ENCODE measurements at regions not wholly inside any gene's neighbourhood (a gene's known extent, or its start where the extent isn't known, plus 50 kb on each side); places are given as distances from the start of the nearest gene placed in this dataset.

GRCh38 chr14:83559721-83560120 is 1970.2 kb upstream of the FLRT2 start:
- no peak overlapping the region for H3K4me3 ChIP-seq (ENCODE audit: severe bottlenecking)
- H3K4me1 ChIP-seq (ENCODE audit: insufficient read depth, poor library complexity, severe bottlenecking): no peaks in the 10 kb centered on the region
- DNase-seq (ENCODE audit: low spot score) (no peak), ATAC-seq (ENCODE audit: low read depth) (no peak)
- H3K27me3 ChIP-seq (ENCODE audit: insufficient read depth, poor library complexity, severe bottlenecking): no peaks in the 10 kb centered on the region
- H3K36me3 ChIP-seq (ENCODE audit: low read depth): no peaks in the 10 kb centered on the region
- no peak overlapping the region for H3K27ac ChIP-seq (ENCODE audit: poor library complexity, severe bottlenecking)
- no peak for TF ChIP-seq CTCF (IDR thresholded peaks at IDR 0.05; ENCODE audit: poor library complexity, severe bottlenecking)
- H3K9me3 ChIP-seq (ENCODE audit: severe bottlenecking): no peaks in the 10 kb centered on the region

GRCh38 chr14:83561261-83561660 is 1968.7 kb upstream of the FLRT2 start:
- Histone ChIP-seq H3K36me3 (ENCODE audit: low read depth) (no peaks in the 10 kb centered on the region), H3K9me3 (ENCODE audit: severe bottlenecking) (no peaks in the 10 kb centered on the region), H3K27ac (ENCODE audit: poor library complexity, severe bottlenecking) (no peak overlapping the region), H3K27me3 (ENCODE audit: insufficient read depth, poor library complexity, severe bottlenecking) (no peaks in the 10 kb centered on the region), H3K4me1 (ENCODE audit: insufficient read depth, poor library complexity, severe bottlenecking) (no peaks in the 10 kb centered on the region), H3K4me3 (ENCODE audit: severe bottlenecking) (no peak overlapping the region)
- no peak for TF ChIP-seq CTCF (IDR thresholded peaks at IDR 0.05; ENCODE audit: poor library complexity, severe bottlenecking)
- ATAC-seq (ENCODE audit: low read depth) (no peak), DNase-seq (ENCODE audit: low spot score) (no peak)

GRCh38 chr14:83566567-83566966 is 1963.4 kb upstream of the FLRT2 start:
- ATAC-seq (ENCODE audit: low read depth) (no peak), DNase-seq (ENCODE audit: low spot score) (no peak)
- H3K9me3 ChIP-seq (ENCODE audit: severe bottlenecking): no peaks in the 10 kb centered on the region
- no peaks in the 10 kb centered on the region for H3K4me1 ChIP-seq (ENCODE audit: insufficient read depth, poor library complexity, severe bottlenecking)
- TF ChIP-seq CTCF (IDR thresholded peaks at IDR 0.05; ENCODE audit: poor library complexity, severe bottlenecking): no peak
- H3K36me3 ChIP-seq (ENCODE audit: low read depth): no peaks in the 10 kb centered on the region
- no peak overlapping the region for H3K27ac ChIP-seq (ENCODE audit: poor library complexity, severe bottlenecking)
- H3K27me3 ChIP-seq (ENCODE audit: insufficient read depth, poor library complexity, severe bottlenecking): no peaks in the 10 kb centered on the region
- no peak overlapping the region for H3K4me3 ChIP-seq (ENCODE audit: severe bottlenecking)

- no peak overlapping the region for H3K4me3 ChIP-seq (ENCODE audit: severe bottlenecking)
- DNase-seq (ENCODE audit: low spot score): no peak
- no peaks in the 10 kb centered on the region for H3K4me1 ChIP-seq (ENCODE audit: insufficient read depth, poor library complexity, severe bottlenecking)
- no peaks in the 10 kb centered on the region for H3K9me3 ChIP-seq (ENCODE audit: severe bottlenecking)
- no peaks in the 10 kb centered on the region for H3K27me3 ChIP-seq (ENCODE audit: insufficient read depth, poor library complexity, severe bottlenecking)
- ATAC-seq (ENCODE audit: low read depth): no peak
- H3K27ac ChIP-seq (ENCODE audit: poor library complexity, severe bottlenecking): no peak overlapping the region
- TF ChIP-seq CTCF (IDR thresholded peaks at IDR 0.05; ENCODE audit: poor library complexity, severe bottlenecking): no peak
- no peaks in the 10 kb centered on the region for H3K36me3 ChIP-seq (ENCODE audit: low read depth)
Observed at GRCh38 chr14:83568141-83568540, 1961.8 kb upstream of the FLRT2 start.

GRCh38 chr14:83575301-83575700 is 1954.6 kb upstream of the FLRT2 start:
- no peaks in the 10 kb centered on the region for H3K9me3 ChIP-seq (ENCODE audit: severe bottlenecking)
- no peak for ATAC-seq (ENCODE audit: low read depth)
- no peak overlapping the region for H3K27ac ChIP-seq (ENCODE audit: poor library complexity, severe bottlenecking)
- no peaks in the 10 kb centered on the region for H3K36me3 ChIP-seq (ENCODE audit: low read depth)
- TF ChIP-seq CTCF (IDR thresholded peaks at IDR 0.05; ENCODE audit: poor library complexity, severe bottlenecking): no peak
- H3K27me3 ChIP-seq (ENCODE audit: insufficient read depth, poor library complexity, severe bottlenecking): no peaks in the 10 kb centered on the region
- no peaks in the 10 kb centered on the region for H3K4me1 ChIP-seq (ENCODE audit: insufficient read depth, poor library complexity, severe bottlenecking)
- H3K4me3 ChIP-seq (ENCODE audit: severe bottlenecking): no peak overlapping the region
- no peak for DNase-seq (ENCODE audit: low spot score)

Data from RWPE2 (cell line).